ENCODE measurements at regions not wholly inside any gene's neighbourhood (a gene's known extent, or its start where the extent isn't known, plus 50 kb on each side); places are given as distances from the start of the nearest gene placed in this dataset.

- TF ChIP-seq TCF12 (IDR thresholded peaks at IDR 0.05; ENCODE audit: low read depth) (no peak), CREB1 (IDR thresholded peaks at IDR 0.05; ENCODE audit: low read depth) (no peak), RAD21 (IDR thresholded peaks at IDR 0.05; ENCODE audit: low read depth) (no peak), EP300 (IDR thresholded peaks at IDR 0.05; ENCODE audit: borderline replicate concordance) (no peak), EGR1 (IDR thresholded peaks at IDR 0.05) (no peak), ZBTB7A (IDR thresholded peaks at IDR 0.05; ENCODE audit: low read depth) (no peak), CEBPB (IDR thresholded peaks at IDR 0.05) (no peak), REST (IDR thresholded peaks at IDR 0.05; ENCODE audit: low read depth) (no peak), NFIC (IDR thresholded peaks at IDR 0.05) (no peak), TAF1 (IDR thresholded peaks at IDR 0.05; ENCODE audit: low read depth) (no peak), FOXM1 (IDR thresholded peaks at IDR 0.05; ENCODE audit: borderline replicate concordance, low read depth) (no peak), YY1 (IDR thresholded peaks at IDR 0.05; ENCODE audit: low read depth) (no peak)
- TF ChIP-seq, protein P1, sequence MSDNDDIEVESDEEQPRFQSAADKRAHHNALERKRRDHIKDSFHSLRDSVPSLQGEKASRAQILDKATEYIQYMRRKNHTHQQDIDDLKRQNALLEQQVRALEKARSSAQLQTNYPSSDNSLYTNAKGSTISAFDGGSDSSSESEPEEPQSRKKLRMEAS (IDR thresholded peaks at IDR 0.05): no peak
Measured at GRCh38 chr7:12800486-12800885, 113.1 kb downstream of the ARL4A start.

GRCh38 chr7:12801107-12801506, 113.7 kb downstream of the ARL4A start:
- TF ChIP-seq REST (IDR thresholded peaks at IDR 0.05; ENCODE audit: low read depth) (no peak), TAF1 (IDR thresholded peaks at IDR 0.05; ENCODE audit: low read depth) (no peak), YY1 (IDR thresholded peaks at IDR 0.05; ENCODE audit: low read depth) (no peak), CREB1 (IDR thresholded peaks at IDR 0.05; ENCODE audit: low read depth) (no peak), ZBTB7A (IDR thresholded peaks at IDR 0.05; ENCODE audit: low read depth) (no peak), EP300 (IDR thresholded peaks at IDR 0.05; ENCODE audit: borderline replicate concordance) (peak; percentile 44; the same call in 1 of the 2 replicates), FOXM1 (IDR thresholded peaks at IDR 0.05; ENCODE audit: borderline replicate concordance, low read depth) (peak; percentile 15; the same call in 1 of the 2 replicates), USF1 (IDR thresholded peaks at IDR 0.05) (no peak), NFIC (IDR thresholded peaks at IDR 0.05) (no peak), CEBPB (IDR thresholded peaks at IDR 0.05) (peak; percentile 90), EGR1 (IDR thresholded peaks at IDR 0.05) (no peak), TCF12 (IDR thresholded peaks at IDR 0.05; ENCODE audit: low read depth) (peak; percentile 37; the same call in 1 of the 2 replicates), RAD21 (IDR thresholded peaks at IDR 0.05; ENCODE audit: low read depth) (no peak), TEAD4 (IDR thresholded peaks at IDR 0.05) (peak; percentile 76)
- TF ChIP-seq, protein P1 (IDR thresholded peaks at IDR 0.05): 0 out of 2 replicates have a peak, but pooled peaks have one; percentile 29

- TF ChIP-seq USF1 (IDR thresholded peaks at IDR 0.05): no peak
- TF ChIP-seq EP300 (IDR thresholded peaks at IDR 0.05; ENCODE audit: borderline replicate concordance): no peak
- TF ChIP-seq EGR1 (IDR thresholded peaks at IDR 0.05): no peak
- TF ChIP-seq REST (IDR thresholded peaks at IDR 0.05; ENCODE audit: low read depth): no peak
- TF ChIP-seq ZBTB7A (IDR thresholded peaks at IDR 0.05; ENCODE audit: low read depth): no peak
- TF ChIP-seq, protein P1 (IDR thresholded peaks at IDR 0.05): no peak
- no peak for TF ChIP-seq FOXM1 (IDR thresholded peaks at IDR 0.05; ENCODE audit: borderline replicate concordance, low read depth)
Measured at GRCh38 chr7:12802070-12802469, 114.6 kb downstream of the ARL4A start.

DNA sequence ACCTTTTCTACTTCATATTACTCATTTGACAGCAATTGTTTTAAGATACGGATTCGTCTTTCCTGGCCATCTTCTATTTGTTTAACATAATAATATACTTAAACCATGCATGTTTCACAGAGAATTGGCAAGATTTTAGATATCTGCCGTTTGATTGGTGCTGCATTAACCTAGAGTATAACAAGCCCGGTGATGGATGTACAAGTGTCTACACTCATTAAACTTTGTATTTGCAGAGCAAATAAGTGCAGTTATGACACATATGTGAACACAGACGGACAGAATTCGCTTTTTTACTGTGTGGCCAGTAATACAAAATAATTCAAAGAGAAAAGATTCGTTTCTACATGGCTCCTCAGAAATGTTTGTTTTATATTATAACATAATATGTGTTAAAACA, 116.1 kb downstream of the ARL4A start:
- no peak for TF ChIP-seq USF1 (IDR thresholded peaks at IDR 0.05)
- no peak for TF ChIP-seq TAF1 (IDR thresholded peaks at IDR 0.05; ENCODE audit: low read depth)
- TF ChIP-seq ZBTB7A (IDR thresholded peaks at IDR 0.05; ENCODE audit: low read depth): no peak
- TF ChIP-seq FOXM1 (IDR thresholded peaks at IDR 0.05; ENCODE audit: borderline replicate concordance, low read depth): no peak
- TF ChIP-seq TCF12 (IDR thresholded peaks at IDR 0.05; ENCODE audit: low read depth): no peak
- no peak for TF ChIP-seq CEBPB (IDR thresholded peaks at IDR 0.05)
- no peak for TF ChIP-seq CREB1 (IDR thresholded peaks at IDR 0.05; ENCODE audit: low read depth)
- TF ChIP-seq REST (IDR thresholded peaks at IDR 0.05; ENCODE audit: low read depth): no peak
- no peak for TF ChIP-seq NFIC (IDR thresholded peaks at IDR 0.05)
- TF ChIP-seq, protein P1 (IDR thresholded peaks at IDR 0.05): no peak
- TF ChIP-seq TEAD4 (IDR thresholded peaks at IDR 0.05): no peak
- no peak for TF ChIP-seq EGR1 (IDR thresholded peaks at IDR 0.05)
- no peak for TF ChIP-seq EP300 (IDR thresholded peaks at IDR 0.05; ENCODE audit: borderline replicate concordance)
- no peak for TF ChIP-seq RAD21 (IDR thresholded peaks at IDR 0.05; ENCODE audit: low read depth)
- TF ChIP-seq YY1 (IDR thresholded peaks at IDR 0.05; ENCODE audit: low read depth): no peak
